HepG2 (cell line): ENCODE measurements at regions not wholly inside any gene's neighbourhood (a gene's known extent, or its start where the extent isn't known, plus 50 kb on each side); places are given as distances from the start of the nearest gene placed in this dataset.

Experiments used
- ATAC-seq: fragments of 200-7000 bp; cut with Tn5 transposase; 3 replicates; pipeline ENCODE4 v1.9.1; 2020; ENCODE audit warnings: mild to moderate bottlenecking, moderate library complexity
- BruUV-seq: library from RNA; stranded (reverse); fragments of 400-500 nt; replicated peaks from 2 replicates; lab custom pipeline; 2021; lab: Mats Ljungman, UMichigan
- CTCF ChIA-PET: fragments of 300-600 bp; formaldehyde crosslinking; extraction: SDS; loops from one replicate; lab custom pipeline; 2021; ENCODE audit warnings: low total read pairs, inconsistent platforms, low intra/inter-chr PET ratio; lab: Yijun Ruan, JAX
- POLR2A ChIA-PET: fragments of 350-600 bp; sonication (Branson Sonifier 250); formaldehyde crosslinking; loops from one replicate; lab custom pipeline; 2020; ENCODE audit warnings: antibody characterized with exemption, inconsistent platforms; lab: Yijun Ruan, JAX
- DNase-seq: peaks from one replicate; pipeline ENCODE4 v3.0.0-alpha.2; 2015; ENCODE audit warnings: low spot score
- FAIRE-seq: peaks from 3 replicates; lab custom pipeline; 2011; peaks lifted over from hg19 to GRCh38; lab: Jason Lieb, UNC
- H2AFZ ChIP-seq: one replicate; pipeline ENCODE4 v1.6.1; 2011; ENCODE audit warnings: low read length, inconsistent platforms
- H3K27ac ChIP-seq: fragments of 300-600 bp; 3 replicates; pipeline ENCODE4 v1.8.0; 2011; ENCODE audit warnings: mixed run types, mild to moderate bottlenecking, mixed read lengths, low read length, inconsistent platforms; ENCODE audit not compliant: insufficient read depth; ENCODE audit errors: extremely low read length
- H3K27me3 ChIP-seq, 2 experiments: fragments of 200-600 bp in 1 of 2; 2 replicates in 1 of 2; 3 replicates in 1 of 2; pipeline versions ENCODE4 v1.6.0 to v1.8.0; 2011; ENCODE audit warnings: low read length in 2 of 2, mild to moderate bottlenecking in 2 of 2, moderate library complexity in 2 of 2, inconsistent platforms in 1 of 2; ENCODE audit not compliant: insufficient read depth in 2 of 2, control insufficient read depth in 1 of 2
- H3K36me3 ChIP-seq, 2 experiments: fragments of 200-600 bp in 1 of 2; replicated peaks in 1 of 2; 2 replicates in 1 of 2; 3 replicates in 1 of 2; pipeline versions ENCODE4 v1.5.1 to v1.8.0; 2011; ENCODE audit warnings: low read length in 2 of 2, inconsistent platforms in 1 of 2; ENCODE audit not compliant: insufficient read depth in 2 of 2, control insufficient read depth in 1 of 2
- H3K4me1 ChIP-seq: 2 replicates; pipeline ENCODE4 v1.5.1; 2012; ENCODE audit warnings: low read length, inconsistent platforms; ENCODE audit not compliant: insufficient read depth
- H3K4me2 ChIP-seq: 2 replicates; pipeline ENCODE4 v1.6.0; 2011; ENCODE audit warnings: low read depth, low read length, inconsistent platforms
- H3K4me3 ChIP-seq, 3 experiments: fragments of 200-600 bp in 1 of 3; sonication (generic), shearing (Covaris generic) in 1 of 3; replicated peaks in 1 of 3; 2 replicates each; pipeline ENCODE4 v1.5.1; 2011 to 2016; ENCODE audit warnings: low read length in 3 of 3, inconsistent platforms in 2 of 3, low read depth in 2 of 3, mild to moderate bottlenecking in 2 of 3, control low read depth in 1 of 3, mixed read lengths in 1 of 3; ENCODE audit not compliant: insufficient read depth in 1 of 3
- H3K79me2 ChIP-seq: one replicate; pipeline ENCODE4 v1.6.1; 2011; ENCODE audit warnings: low read length, inconsistent platforms; ENCODE audit not compliant: insufficient read depth
- H3K9ac ChIP-seq: 2 replicates; pipeline ENCODE4 v1.6.0; 2011; ENCODE audit warnings: mild to moderate bottlenecking, low read depth, low read length, inconsistent platforms; ENCODE audit not compliant: insufficient read depth
- H3K9me3 ChIP-seq: 2 replicates; pipeline ENCODE4 v1.5.1; 2012; ENCODE audit warnings: mild to moderate bottlenecking, low read length
- H4K20me1 ChIP-seq: 2 replicates; pipeline ENCODE4 v1.6.0; 2011; ENCODE audit warnings: inconsistent platforms, mild to moderate bottlenecking, low read length, moderate library complexity; ENCODE audit not compliant: insufficient read depth
- CENPT ChIP-seq: sonication (generic); formaldehyde crosslinking; IDR thresholded peaks from 2 replicates; pipeline ENCODE4 v1.8.0; 2022; ENCODE audit warnings: low read depth, mild to moderate bottlenecking, moderate library complexity, missing genetic modification reagents
- ELF4 ChIP-seq: sonication (generic); formaldehyde crosslinking; IDR thresholded peaks from 2 replicates; pipeline ENCODE4 v1.5.0; 2020; ENCODE audit warnings: missing genetic modification reagents, mild to moderate bottlenecking, moderate library complexity, borderline replicate concordance
- HNF4A ChIP-seq: sonication (generic); formaldehyde crosslinking; IDR thresholded peaks from 2 replicates; pipeline ENCODE4 v1.4.0; 2020; ENCODE audit warnings: missing genetic modification reagents
- HOXA9 ChIP-seq: sonication (generic); formaldehyde crosslinking; IDR thresholded peaks from 2 replicates; pipeline ENCODE4 v1.8.1; 2022; ENCODE audit warnings: missing genetic modification reagents, mild to moderate bottlenecking, moderate library complexity, borderline replicate concordance
- KAT8 ChIP-seq: IDR thresholded peaks from 2 replicates; pipeline ENCODE4 v1.6.1; 2016; ENCODE audit warnings: missing genetic modification reagents, missing compliant biosample characterization
- KLF12 ChIP-seq: sonication (generic); formaldehyde crosslinking; IDR thresholded peaks from 2 replicates; pipeline ENCODE4 v1.4.0; 2020; ENCODE audit warnings: missing genetic modification reagents, borderline replicate concordance
- NFE2L1 ChIP-seq: sonication (generic); formaldehyde crosslinking; IDR thresholded peaks from 2 replicates; pipeline ENCODE4 v1.4.0; 2020; ENCODE audit warnings: missing genetic modification reagents, mild to moderate bottlenecking, borderline replicate concordance
- NFKBIZ ChIP-seq: IDR thresholded peaks from 2 replicates; pipeline ENCODE4 v1.6.1; 2018; ENCODE audit warnings: missing genetic modification reagents, missing compliant biosample characterization
- RAD21 ChIP-seq: fragments of 450-650 bp; formaldehyde crosslinking; IDR thresholded peaks from 2 replicates; pipeline ENCODE4 v1.5.0; 2020; ENCODE audit warnings: mild to moderate bottlenecking
- RFX5 ChIP-seq: IDR thresholded peaks from 2 replicates; pipeline ENCODE4 v1.6.1; 2011; ENCODE audit warnings: low read depth, low read length, improper control_type of control experiment
- SCMH1 ChIP-seq: sonication (generic); formaldehyde crosslinking; IDR thresholded peaks from 2 replicates; pipeline ENCODE4 v1.9.0; 2021; ENCODE audit warnings: missing genetic modification reagents, mild to moderate bottlenecking, borderline replicate concordance
- SMC3 ChIP-seq: IDR thresholded peaks from 2 replicates; pipeline ENCODE4 v1.6.1; 2011; ENCODE audit warnings: low read length, improper control_type of control experiment
- STAG1 ChIP-seq: sonication (generic); formaldehyde crosslinking; IDR thresholded peaks from 2 replicates; pipeline ENCODE4 v1.4.0; 2020; ENCODE audit warnings: missing genetic modification reagents
- TBX3 ChIP-seq: fragments of 450-650 bp; IDR thresholded peaks from 2 replicates; pipeline ENCODE4 v1.6.1; 2017; ENCODE audit warnings: antibody characterized with exemption, mild to moderate bottlenecking, inconsistent platforms, borderline replicate concordance
- ZNF256 ChIP-seq: sonication (generic); formaldehyde crosslinking; conservative IDR thresholded peaks from 2 replicates; pipeline ENCODE4 v1.4.0; 2020; ENCODE audit warnings: missing genetic modification reagents
- ZNF260 ChIP-seq: sonication (generic); formaldehyde crosslinking; IDR thresholded peaks from 2 replicates; pipeline ENCODE4 v1.4.0; 2020; ENCODE audit warnings: missing genetic modification reagents, low read depth, mild to moderate bottlenecking, borderline replicate concordance
- ZNF382 ChIP-seq: sonication (generic); formaldehyde crosslinking; IDR thresholded peaks from 2 replicates; pipeline ENCODE4 v1.5.0; 2020; ENCODE audit warnings: missing genetic modification reagents, mild to moderate bottlenecking, borderline replicate concordance
- ZNF737 ChIP-seq: sonication (generic); formaldehyde crosslinking; IDR thresholded peaks from 2 replicates; pipeline ENCODE4 v1.5.0; 2020; ENCODE audit warnings: missing genetic modification reagents, mild to moderate bottlenecking, borderline replicate concordance
- WGBS: methylation state at CpG from one replicate; pipeline ENCODE4 v1.1.6; 2017; ENCODE audit warnings: low lambda C conversion rate; 5-methylcytosine and 5-hydroxymethylcytosine counted together
- in situ Hi-C: cut with HindIII; loops from 2 replicates; pipeline ENCODE4 v1.10.0; 2017; ENCODE audit warnings: low pct_unique_long_range_greater_than_20kb; ENCODE audit not compliant: extremely low pct_ligation_motif_present
- intact Hi-C: fragments of 100-400 bp; cut with micrococcal nuclease; formaldehyde crosslinking; loops from one replicate; pipeline ENCODE4 v1.10.0; 2022; ENCODE audit not compliant: unreplicated experiment
- TF ChIP-seq, protein P1 (sequence below): sonication (generic); formaldehyde crosslinking; IDR thresholded peaks from 2 replicates; pipeline ENCODE4 v1.4.0; 2020; ENCODE audit warnings: mild to moderate bottlenecking, missing genetic modification reagents
- TF ChIP-seq, protein P2 (sequence below): sonication (generic); formaldehyde crosslinking; IDR thresholded peaks from 2 replicates; pipeline ENCODE4 v1.4.0; 2020; ENCODE audit warnings: missing genetic modification reagents
- TF ChIP-seq, protein P3 (sequence below): sonication (generic); formaldehyde crosslinking; IDR thresholded peaks from 2 replicates; pipeline ENCODE4 v1.9.0; 2022; ENCODE audit warnings: low read depth, missing genetic modification reagents
- TF ChIP-seq, protein P4 (sequence below): IDR thresholded peaks from 2 replicates; pipeline ENCODE4 v1.6.1; 2018; ENCODE audit warnings: missing genetic modification reagents

DNA sequence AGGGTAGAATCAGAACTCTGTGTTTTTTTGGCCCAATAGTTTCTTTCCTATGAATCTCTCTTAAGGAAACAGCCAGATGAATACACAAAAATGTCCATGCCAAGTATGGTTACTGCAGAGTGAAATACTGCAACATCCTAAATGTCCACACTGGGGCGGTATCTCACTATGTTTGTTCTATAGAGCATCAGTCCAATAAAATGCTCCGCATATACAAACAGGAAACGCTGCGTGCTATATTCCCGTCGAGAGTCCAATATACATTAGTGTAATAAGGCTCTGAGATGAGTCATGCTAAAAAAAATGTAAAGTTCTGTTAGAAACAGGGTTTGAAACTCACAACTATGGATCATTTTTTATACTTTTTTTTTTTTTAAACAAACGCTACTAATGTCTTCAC is 72.9 kb upstream of the ENOX2 start:
- DNase-seq, result peak; percentile 24
- ATAC-seq, result peak; percentile 76
- Histone ChIP-seq H3K4me3 (no peak overlapping the region), H3K36me3 (no peaks in the 10 kb centered on the region), H3K27ac (no peak overlapping the region), H3K9me3 (no peaks in the 10 kb centered on the region), H3K27me3 (no peaks in the 10 kb centered on the region), H3K4me1 (no peaks in the 10 kb centered on the region), H3K79me2 (no peaks in the 10 kb centered on the region), H3K9ac (no peak overlapping the region), H3K4me2 (no peak overlapping the region), H4K20me1 (no peaks in the 10 kb centered on the region), H2AFZ (no peak overlapping the region)
- 2% methylated on average over 7 of the region's 7 CpGs for WGBS
- FAIRE-seq, result peak; percentile 70
- ChIA-PET CTCF (interaction anchor here (1.3 to 1.5 kb wide), 3 partner anchors 698 to 702 kb away, joined by 3 to 9 read pairs (median 5); no protein-coding TSS in a partner anchor), POLR2A (no interaction called here)
- no TSS peak for BruUV-seq
- intact Hi-C loops, result loop anchor here (1.0 to 2.0 kb wide), 2 partner anchors 657 to 701 kb away; no protein-coding TSS in a partner anchor
- in situ Hi-C loops, result loop anchor here (25.0 kb wide), 1 partner anchor 386 kb away; no protein-coding TSS in a partner anchor
- TF ChIP-seq KAT8, result no peak
- TF ChIP-seq HNF4A (CRISPR knock-in tag), result no peak
- no peak for TF ChIP-seq ZNF256 (CRISPR knock-in tag)
- TF ChIP-seq CENPT (CRISPR knock-in tag), result no peak
- peak; percentile 35; the same call in 1 of the 2 replicates for TF ChIP-seq SMC3
- no peak for TF ChIP-seq ZNF382
- TF ChIP-seq, protein P1, sequence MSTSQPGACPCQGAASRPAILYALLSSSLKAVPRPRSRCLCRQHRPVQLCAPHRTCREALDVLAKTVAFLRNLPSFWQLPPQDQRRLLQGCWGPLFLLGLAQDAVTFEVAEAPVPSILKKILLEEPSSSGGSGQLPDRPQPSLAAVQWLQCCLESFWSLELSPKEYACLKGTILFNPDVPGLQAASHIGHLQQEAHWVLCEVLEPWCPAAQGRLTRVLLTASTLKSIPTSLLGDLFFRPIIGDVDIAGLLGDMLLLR, result no peak
- TF ChIP-seq ZNF260, result no peak
- TF ChIP-seq SCMH1 (CRISPR knock-in tag), result no peak
- no peak for TF ChIP-seq HOXA9 (CRISPR knock-in tag)
- no peak for TF ChIP-seq ZNF737 (CRISPR knock-in tag)
- no peak for TF ChIP-seq KLF12 (CRISPR knock-in tag)
- TF ChIP-seq STAG1 (CRISPR knock-in tag), result peak; percentile 76
- TF ChIP-seq, protein P2, sequence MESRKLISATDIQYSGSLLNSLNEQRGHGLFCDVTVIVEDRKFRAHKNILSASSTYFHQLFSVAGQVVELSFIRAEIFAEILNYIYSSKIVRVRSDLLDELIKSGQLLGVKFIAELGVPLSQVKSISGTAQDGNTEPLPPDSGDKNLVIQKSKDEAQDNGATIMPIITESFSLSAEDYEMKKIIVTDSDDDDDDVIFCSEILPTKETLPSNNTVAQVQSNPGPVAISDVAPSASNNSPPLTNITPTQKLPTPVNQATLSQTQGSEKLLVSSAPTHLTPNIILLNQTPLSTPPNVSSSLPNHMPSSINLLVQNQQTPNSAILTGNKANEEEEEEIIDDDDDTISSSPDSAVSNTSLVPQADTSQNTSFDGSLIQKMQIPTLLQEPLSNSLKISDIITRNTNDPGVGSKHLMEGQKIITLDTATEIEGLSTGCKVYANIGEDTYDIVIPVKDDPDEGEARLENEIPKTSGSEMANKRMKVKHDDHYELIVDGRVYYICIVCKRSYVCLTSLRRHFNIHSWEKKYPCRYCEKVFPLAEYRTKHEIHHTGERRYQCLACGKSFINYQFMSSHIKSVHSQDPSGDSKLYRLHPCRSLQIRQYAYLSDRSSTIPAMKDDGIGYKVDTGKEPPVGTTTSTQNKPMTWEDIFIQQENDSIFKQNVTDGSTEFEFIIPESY, result no peak
- TF ChIP-seq NFE2L1 (CRISPR knock-in tag), result no peak
- no peak for TF ChIP-seq ELF4 (CRISPR knock-in tag)
- TF ChIP-seq TBX3, result no peak
- TF ChIP-seq, protein P3, sequence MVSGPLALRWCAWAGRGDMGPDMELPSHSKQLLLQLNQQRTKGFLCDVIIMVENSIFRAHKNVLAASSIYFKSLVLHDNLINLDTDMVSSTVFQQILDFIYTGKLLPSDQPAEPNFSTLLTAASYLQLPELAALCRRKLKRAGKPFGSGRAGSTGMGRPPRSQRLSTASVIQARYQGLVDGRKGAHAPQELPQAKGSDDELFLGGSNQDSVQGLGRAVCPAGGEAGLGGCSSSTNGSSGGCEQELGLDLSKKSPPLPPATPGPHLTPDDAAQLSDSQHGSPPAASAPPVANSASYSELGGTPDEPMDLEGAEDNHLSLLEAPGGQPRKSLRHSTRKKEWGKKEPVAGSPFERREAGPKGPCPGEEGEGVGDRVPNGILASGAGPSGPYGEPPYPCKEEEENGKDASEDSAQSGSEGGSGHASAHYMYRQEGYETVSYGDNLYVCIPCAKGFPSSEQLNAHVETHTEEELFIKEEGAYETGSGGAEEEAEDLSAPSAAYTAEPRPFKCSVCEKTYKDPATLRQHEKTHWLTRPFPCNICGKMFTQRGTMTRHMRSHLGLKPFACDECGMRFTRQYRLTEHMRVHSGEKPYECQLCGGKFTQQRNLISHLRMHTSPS (CRISPR knock-in tag), result no peak
- TF ChIP-seq, protein P4, sequence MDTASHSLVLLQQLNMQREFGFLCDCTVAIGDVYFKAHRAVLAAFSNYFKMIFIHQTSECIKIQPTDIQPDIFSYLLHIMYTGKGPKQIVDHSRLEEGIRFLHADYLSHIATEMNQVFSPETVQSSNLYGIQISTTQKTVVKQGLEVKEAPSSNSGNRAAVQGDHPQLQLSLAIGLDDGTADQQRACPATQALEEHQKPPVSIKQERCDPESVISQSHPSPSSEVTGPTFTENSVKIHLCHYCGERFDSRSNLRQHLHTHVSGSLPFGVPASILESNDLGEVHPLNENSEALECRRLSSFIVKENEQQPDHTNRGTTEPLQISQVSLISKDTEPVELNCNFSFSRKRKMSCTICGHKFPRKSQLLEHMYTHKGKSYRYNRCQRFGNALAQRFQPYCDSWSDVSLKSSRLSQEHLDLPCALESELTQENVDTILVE, result no peak
- TF ChIP-seq RAD21, result peak; percentile 36; the same call in 1 of the 2 replicates
- TF ChIP-seq RFX5, result no peak
- no peak for TF ChIP-seq NFKBIZ (CRISPR knock-in tag)
